HUDEP-2 (cell line): ENCODE measurements at regions not wholly inside any gene's neighbourhood (a gene's known extent, or its start where the extent isn't known, plus 50 kb on each side); places are given as distances from the start of the nearest gene placed in this dataset.
"Not testable (repeated sequence)": the region's sequence is repeated elsewhere in the genome, so short reads cannot be mapped to it uniquely, and the experiment has no call there.

Experiments
- DNase-seq, 76 experiments: peaks; one replicate each; lab custom pipeline; 2025; ENCODE audit not compliant: unreplicated experiment in 76 of 76; lab: John Stamatoyannopoulos, UW

DNA sequence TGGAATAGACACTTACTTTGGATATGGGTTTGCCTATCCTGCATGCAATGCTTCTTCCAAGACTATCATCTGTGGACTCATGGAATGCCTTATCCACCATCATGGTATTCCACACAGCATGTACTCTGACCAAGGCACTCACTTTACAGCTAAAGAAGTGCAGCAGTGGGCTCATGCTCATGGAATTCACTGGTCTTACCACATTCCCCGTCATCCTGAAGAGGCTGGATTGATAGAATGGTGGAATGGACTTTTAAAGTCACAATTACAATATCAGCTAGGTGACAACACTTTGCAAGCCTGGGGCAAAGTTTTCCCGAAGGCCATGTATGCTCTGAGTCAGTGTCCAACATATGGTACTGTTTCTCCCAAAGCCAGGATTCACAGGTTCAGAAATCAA is 199.1 kb downstream of the GJA1 start:
- DNase-seq, result not testable (repeated sequence)

DNA sequence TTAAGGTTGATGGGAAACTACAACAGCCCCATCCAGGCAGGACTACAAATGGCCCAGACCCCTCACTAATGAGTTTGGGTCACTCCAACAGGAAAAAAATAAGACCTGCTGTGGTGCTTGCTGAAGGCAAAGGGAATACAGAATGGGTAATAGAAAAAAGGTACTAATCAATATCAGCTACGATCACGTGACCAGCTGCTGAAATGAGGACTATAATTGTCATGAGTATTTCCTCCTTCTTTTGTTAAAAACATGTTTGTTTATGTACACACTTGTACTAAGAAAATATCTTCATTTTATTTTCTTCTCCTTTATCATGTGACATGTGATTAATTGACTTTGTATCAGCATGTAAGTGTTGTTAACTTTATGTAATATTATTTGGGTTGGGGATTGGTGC is 199.9 kb downstream of the GJA1 start:
- no peak for DNase-seq

DNA sequence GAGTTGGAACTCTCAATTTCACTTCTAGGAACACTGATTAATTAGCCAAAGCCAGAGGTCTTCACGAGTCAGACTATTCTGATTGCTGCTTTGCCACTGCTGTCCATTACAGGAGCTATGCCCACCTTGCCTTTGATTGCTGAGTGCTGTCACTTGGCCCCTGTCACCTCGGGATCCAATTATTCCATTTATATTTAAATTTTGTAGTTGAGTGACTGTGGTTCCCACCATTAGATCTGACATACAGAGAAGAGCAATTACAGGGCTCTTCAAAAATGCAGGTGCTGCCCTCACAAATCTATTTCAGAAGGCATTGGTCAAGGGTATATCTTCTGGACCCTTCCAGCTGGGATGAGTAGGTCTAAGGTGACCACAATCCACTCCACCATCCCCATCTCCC is 200.8 kb downstream of the GJA1 start:
- not testable (repeated sequence) for DNase-seq

DNA sequence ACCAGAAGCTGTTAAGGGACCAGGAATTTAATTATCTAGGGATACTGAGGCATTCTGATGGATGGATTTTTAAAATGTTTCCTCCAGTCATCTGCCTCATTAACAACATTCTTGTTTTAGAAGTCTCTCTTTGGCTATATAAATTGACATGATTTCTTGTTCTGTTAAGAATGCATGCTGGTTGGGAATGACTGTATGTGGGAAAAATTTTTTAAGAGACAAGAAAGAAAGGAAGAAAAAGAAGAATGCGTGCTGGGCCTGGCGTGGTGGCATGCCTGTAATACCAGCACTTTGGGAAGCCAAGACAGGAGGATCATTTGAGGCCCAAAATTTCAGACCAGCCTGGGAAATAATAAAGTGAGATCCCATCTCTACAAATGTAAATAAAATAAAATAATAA is 203.6 kb downstream of the GJA1 start:
- DNase-seq, result no peak

DNA sequence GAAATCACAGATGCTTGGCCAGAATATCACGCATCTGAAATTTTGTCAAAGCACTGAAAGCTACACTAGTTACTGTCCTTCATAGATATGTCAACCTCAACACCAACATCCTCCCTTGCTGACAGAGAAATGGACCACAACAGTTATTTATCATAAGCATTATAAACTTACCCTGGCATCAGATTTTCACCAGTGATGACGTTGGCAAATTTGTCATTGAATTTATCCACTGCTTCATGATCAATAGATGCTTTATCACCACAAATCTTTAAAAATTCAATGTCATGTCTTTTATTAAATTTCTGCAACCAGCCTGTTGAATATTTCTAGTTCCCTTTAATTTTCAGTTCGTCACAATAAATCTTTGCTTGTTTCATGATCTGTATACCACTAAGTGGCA is 205.7 kb downstream of the GJA1 start:
- no peak for DNase-seq

DNA sequence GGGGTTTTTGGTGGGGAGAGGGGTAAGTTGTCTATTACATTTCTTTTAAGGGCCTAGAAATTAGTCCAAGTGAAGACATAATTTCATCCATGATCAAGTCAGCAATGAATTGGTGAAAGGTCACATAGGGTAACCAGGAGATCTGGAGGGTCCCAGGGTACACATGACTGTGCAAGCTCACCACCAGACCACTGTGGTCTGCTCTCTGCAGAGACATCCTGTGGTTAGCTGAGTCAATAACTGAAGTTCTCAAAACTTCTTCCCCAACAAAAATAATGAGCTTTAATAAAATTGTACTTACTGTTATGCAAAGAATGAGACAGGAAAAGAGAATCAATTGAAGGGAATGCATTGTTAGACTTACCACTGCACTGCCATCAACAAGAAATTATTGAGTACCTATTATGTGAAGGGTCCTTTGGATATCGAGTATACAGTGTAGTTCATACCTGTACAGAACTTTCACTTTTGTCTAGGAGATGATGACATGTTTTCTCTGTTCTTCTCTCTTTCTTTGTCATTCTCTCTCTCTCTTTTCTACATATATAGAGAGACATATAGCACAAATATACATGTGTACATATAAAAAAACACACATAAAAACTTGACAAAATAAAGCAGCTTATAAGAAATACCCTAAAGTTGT is 209.8 kb downstream of the GJA1 start:
- no peak for DNase-seq

DNA sequence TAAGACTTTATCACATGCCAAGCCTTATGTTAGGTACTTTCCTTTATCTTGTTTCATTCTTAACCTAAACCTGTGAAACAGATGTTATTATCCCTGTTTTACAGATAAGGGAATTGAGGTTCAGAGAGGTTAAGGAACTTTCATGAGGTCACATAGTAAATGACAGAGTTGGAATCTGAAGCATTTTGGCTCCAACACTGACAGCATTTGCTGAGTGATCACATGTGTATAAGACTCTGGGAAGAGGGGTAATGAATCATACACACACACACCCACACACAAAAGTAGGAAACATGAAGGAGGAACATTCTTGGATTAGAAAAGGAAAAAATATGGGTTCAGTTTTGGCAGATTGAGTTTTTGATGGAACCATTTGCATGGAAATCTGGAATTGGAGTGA is 212.5 kb downstream of the GJA1 start:
- DNase-seq, result no peak

DNA sequence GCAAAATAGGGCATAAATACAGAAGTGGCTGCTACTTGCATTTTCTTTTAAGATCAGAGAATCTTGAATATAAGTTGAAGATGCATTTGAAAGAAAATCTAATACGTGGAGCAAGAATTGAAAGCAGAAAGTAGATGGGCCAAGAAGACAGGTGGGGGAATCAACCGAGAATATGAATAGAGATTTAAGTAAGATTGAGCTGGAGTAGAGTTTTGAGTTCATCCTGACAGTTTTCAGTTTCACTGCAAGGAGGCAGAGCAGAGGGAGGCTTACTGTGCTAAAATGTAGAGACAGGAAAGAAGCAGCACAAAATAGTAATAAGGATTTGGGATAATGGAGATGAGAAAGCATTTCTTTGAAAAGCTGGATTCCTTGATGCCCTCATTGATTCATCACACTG is 214.5 kb downstream of the GJA1 start:
- DNase-seq, result no peak

DNA sequence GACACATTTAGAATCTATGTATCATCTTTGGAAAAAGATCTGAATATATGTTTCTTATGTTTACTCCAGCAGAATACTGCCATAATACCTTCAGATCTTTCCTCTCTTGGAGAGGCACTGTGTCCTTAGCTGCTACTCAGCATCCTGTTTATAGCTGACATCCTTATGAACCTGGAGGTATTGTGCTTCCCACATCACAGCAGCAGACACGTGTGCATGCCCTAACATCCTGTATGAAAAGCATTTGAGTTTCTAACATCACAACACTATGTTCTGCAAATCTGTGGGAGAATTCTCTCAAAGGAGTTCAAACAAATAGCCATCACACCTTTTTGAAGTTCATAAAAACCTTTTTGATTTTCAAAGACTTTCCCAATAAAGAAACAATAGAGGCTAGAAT is 216.0 kb downstream of the GJA1 start:
- DNase-seq, result no peak

DNA sequence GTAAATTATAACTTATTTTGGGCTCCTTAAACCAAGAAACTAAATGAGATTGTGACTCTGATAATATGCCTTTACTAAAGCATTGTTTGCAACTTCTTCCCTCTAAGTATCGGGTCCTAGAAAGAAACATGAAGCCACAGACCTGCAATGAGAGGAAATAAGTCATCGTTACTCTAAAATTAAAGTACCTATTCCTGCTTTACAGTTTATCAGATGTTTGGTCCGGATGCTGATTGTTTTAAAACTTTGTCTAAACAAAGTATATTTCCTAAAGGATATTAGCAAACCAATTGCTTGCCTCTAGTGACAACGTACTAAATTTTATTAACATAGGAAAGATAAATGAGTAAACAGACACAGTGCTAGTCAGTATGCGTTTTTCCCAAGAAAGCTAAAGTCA is 216.8 kb downstream of the GJA1 start:
- DNase-seq, result no peak

DNA sequence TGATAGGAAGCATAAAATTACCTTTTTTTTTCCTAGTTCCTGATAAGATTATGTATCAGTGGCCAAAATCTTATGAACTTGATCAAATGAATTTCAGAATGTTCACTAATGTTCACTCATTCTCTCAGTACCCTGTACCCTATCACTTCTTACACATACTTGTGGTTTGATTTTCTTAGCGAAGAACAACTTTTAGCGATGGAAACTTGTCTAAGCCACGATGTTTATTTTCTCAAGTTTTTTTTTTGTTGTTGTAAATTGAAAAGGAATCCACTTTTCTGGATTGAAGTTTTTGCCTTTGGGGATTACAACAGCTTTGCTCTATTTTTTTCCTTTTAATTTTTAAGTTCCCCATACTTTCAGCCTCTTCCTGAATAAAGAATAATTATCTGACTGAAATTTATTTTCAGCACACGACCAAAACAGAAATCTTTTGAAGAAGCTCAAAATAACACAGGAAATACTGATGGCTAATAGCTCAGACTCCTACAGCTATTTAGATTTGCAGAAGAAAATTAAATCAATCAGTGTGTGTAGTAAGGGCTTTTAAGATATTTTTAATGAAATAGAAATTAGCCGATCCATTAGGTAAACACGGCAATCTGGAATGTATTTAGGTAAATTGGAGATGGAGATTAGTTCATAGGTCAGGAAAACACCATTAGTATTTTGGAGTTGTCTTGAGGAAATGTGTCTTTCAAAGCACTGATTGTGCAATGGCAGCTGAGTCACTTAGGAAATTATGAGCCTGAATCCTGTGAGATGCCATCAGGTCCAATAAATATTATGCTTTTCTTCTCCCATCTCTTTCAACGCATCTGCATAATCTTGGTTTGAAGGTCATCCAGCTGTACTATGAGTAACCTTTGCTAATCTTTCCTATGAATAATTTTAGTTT is 217.5 kb downstream of the GJA1 start:
- no peak for DNase-seq

DNA sequence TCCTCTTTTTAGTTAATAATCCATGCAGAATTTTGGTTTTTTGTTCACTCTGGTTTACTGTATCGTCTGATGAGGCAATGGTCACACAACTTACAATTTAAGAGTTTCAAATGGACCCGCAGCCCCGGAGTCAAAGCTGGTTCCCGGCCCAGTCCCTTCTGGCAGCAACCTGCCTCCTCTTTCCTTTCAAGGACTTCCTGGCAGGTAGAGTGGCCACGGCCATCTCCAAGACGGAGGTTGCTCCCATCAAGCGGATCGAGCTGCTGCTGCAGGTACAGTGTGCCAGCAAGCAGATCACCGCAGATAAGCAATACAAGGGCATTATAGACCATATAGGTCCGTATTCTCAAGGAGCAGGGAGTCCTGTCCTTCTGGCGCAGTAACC is 218.2 kb downstream of the GJA1 start:
- no peak for DNase-seq

DNA sequence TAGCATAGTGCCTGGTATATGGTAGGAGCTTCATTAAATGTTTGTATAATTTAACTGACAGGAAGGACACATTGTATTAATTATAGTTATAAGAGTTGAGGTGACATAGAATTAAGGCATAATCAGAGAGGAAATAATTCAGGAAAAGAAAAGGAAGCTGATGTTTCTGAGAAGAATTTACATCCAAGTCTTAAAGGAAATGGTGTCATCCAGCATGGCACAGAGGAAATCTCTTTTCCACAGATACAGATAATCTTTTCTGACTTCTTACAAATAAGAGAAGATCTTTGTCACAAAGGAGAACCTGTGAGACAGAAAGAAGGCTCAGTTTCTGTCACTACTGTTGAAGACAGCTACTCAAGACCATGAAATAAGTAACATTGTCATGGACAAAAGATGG is 222.5 kb downstream of the GJA1 start:
- DNase-seq, result no peak

DNA sequence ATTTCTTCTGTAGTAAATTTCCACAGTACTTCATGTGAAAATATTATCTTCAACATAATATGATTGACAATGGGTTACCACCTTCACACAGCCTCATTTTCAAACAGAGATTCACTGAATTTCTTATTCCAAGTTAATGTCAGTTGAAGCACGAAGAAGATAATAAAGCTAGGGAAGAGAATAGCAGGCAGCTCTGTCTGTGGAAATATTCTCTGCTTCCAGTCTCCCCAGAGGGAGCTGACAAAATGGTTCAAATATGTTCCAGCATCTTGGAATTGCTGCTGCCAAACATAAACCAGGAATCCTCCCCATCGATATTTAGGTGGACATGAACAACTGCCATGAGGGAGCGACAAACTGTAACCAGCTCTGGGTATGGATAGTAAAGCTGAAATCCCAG is 224.8 kb downstream of the GJA1 start:
- DNase-seq, result no peak

DNA sequence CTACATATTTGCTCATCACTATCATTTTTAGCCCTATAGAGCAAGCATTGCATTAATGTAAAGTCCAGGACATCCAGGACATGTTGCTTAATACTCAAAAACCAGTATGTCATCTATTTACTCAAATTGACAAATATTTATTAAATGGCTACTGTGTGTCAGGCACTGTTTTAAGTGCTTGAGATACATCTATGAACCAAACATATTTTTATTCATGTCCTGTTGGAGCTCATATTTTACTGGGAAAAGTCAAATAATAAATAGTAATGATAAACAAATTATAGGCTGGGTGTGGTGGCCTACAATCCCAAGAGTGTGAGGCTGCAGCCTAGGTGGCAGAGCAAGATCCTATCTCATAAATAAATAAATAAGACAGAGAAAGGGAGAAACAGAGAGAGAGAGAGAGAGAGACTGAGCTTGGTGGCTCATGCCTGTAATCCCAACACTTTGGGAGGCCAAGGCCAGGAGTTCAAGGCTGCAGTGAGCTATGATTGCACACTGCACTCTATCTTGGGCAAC is 227.9 kb downstream of the GJA1 start:
- no peak for DNase-seq

DNA sequence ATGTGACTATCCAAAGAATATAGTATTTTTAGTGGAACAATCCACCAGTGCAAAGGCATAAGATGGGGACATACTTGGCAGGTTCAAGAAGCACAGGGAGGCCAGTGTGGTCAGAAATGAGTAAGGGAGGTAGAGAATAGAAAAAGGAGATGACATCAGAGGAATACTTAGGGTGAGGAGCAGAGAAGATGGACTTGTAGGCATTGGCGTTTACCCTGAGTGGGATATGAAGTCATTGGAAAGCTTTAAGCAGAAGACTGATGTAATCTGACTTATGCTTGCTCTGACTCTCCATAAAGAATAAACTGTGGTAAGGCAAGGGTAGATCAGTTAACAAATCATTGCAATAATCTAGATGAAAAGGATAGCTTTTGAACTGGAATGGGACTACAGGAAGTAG is 228.7 kb downstream of the GJA1 start:
- DNase-seq, result no peak

DNA sequence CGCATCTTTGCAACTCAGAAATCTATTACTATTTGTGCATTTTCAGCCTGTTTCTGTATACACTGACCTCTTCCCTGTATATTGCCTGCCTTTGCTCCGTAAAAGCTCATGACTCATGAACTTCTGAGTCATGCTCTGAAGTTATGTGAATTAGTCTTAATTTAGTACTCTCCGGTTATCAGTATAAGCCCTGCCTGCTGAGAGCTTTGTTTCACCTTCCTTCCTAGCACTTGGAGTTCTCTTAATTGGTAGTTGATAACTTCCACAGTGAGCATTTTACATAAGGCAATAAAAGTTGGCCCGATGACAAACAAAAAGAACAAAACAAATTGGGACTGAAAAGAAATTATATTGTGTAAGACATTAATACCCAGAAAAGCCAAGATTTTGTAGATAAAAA is 231.4 kb downstream of the GJA1 start:
- peak in 1 of 76 experiments; percentile 1 for DNase-seq

DNA sequence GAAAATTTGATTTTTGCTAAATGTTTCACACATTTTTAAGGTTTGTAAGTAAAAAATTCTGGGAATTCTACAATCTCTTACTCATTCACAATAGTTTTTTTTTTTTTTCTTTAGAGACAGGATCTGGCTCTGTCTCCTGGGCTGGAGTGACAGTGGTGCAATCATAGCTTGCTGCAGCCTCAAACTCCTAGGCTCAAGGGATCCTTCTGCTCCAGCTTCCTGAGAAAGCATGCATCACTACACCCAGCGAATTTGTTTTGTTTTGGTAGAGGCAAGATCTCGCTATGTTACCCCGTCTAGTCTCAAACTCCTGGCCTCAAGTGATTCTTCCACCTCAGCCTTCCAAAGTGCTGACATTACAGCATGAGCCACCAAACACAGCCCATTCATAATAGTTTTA is 232.8 kb downstream of the GJA1 start:
- no peak for DNase-seq

DNA sequence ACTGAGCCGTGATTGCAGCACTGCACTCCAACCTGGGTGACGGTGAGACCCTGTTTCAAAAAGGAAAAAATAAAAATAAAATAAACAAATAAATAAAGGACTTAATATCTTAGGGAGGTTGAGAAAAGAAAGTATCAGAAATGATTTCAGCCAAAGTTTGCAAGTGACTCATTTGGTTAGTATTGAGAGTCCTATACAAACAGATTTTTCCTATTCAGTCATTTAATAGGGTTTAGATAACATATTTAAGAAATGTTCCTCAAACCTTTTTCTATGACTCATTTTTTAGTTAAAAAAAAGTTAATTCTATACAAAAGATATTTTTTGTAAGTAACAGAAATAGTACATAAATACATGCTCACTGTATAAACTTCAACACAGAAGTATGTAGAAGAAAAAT is 235.1 kb downstream of the GJA1 start:
- DNase-seq, result no peak

DNA sequence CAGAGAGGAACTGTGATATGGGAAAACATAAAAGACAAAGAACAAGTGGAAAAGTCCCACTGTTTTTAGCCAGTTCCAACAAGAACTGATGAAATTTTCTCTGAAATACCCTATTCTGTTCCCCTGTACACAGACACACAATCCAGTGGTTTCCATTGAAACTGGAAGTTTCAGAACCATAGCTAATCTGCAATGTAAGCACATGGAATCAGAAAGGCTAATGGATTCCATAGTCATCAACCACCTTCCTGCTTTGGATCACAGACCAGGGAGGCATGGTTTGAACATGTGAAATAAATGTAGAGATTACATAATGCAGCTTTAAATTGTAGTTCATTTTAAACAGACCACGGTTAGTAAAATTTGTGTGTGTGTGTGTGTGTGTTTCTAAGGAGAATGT is 242.1 kb downstream of the GJA1 start:
- DNase-seq, result no peak

DNA sequence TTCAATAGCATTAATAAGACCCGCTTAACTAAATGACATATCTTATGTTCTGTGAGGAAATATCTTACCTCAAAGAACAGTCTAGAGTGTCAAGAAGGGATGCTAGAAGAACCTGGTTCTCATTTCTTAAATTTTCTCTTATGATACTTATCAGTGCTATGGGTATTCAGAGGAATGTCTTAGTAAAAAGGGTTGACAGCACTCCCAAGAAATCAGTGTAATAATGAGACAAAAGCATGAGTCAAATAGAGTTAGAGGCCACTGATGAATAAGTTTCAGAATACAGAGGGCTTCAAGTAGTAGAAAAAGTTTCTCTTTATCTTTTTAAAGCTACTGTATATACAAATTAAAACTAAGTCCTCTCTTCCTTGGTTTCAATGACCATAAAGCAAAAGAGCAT is 242.8 kb downstream of the GJA1 start:
- DNase-seq, result no peak

DNA sequence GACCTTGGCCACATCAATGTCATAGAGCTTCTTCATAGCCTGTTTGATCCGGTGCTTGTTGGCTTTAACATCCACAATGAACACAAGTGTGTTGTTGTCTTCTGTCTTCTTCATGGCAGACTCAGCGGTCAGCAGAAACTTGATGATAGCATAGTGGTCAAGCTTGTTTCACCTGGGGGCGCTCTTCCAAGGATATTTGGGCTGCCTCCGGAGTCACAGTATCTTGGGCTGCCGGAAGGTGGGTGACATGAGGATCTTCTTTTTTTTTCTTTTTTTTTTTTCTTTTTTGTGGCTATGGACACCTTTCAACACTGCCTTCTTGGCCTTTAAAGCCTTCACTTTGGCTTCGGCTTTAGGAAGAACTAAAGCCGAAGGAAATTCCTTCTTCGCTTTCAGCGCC is 244.6 kb downstream of the GJA1 start:
- DNase-seq, result no peak
